Aorta (tissue), 5 donors: ENCODE measurements at regions not wholly inside any gene's neighbourhood (a gene's known extent, or its start where the extent isn't known, plus 50 kb on each side); places are given as distances from the start of the nearest gene placed in this dataset.

Source experiments
- ATAC-seq: fragments of 200-7000 bp; cut with Tn5 transposase; one replicate; pipeline ENCODE4 v1.9.1; 2022; ENCODE audit warnings: moderate library complexity; ENCODE audit not compliant: low FRiP score
- DNase-seq, 2 donors: peaks; one replicate each; pipeline ENCODE4 v3.0.0-alpha.2; 2020
- H3K27ac ChIP-seq, 2 donors: one replicate each; pipeline ENCODE4 v1.5.1; 2013; ENCODE audit warnings: low read length in 2 of 2, mild to moderate bottlenecking in 2 of 2, moderate library complexity in 2 of 2, control low read depth in 1 of 2, inconsistent platforms in 1 of 2, low read depth in 1 of 2
- H3K27me3 ChIP-seq, 2 donors: one replicate each; pipeline ENCODE4 v1.6.1; 2013; ENCODE audit warnings: control low read depth in 1 of 2, low read length in 1 of 2, mild to moderate bottlenecking in 1 of 2, moderate library complexity in 1 of 2; ENCODE audit not compliant: insufficient read depth in 2 of 2, control insufficient read depth in 1 of 2
- H3K36me3 ChIP-seq, 2 donors: one replicate each; pipeline ENCODE4 v1.6.1; 2013; ENCODE audit warnings: control low read depth in 1 of 2, low read length in 1 of 2, mild to moderate bottlenecking in 1 of 2; ENCODE audit not compliant: insufficient read depth in 2 of 2, control insufficient read depth in 1 of 2
- H3K4me1 ChIP-seq, 2 donors: one replicate each; pipeline ENCODE4 v1.6.1; 2013; ENCODE audit warnings: low read length in 2 of 2, control low read depth in 1 of 2, mild to moderate bottlenecking in 1 of 2, moderate library complexity in 1 of 2; ENCODE audit not compliant: insufficient read depth in 2 of 2, control insufficient read depth in 1 of 2
- H3K4me3 ChIP-seq, 2 donors: one replicate each; pipeline ENCODE4 v1.5.1; 2013; ENCODE audit warnings: low read length in 2 of 2, control low read depth in 1 of 2, mild to moderate bottlenecking in 1 of 2
- H3K9me3 ChIP-seq: one replicate; pipeline ENCODE4 v1.6.1; 2013; ENCODE audit warnings: mild to moderate bottlenecking, low read length; ENCODE audit not compliant: control insufficient read depth
- WGBS, 2 donors: extraction: QIAGEN DNeasy Blood & Tissue Kit; methylation state at CpG; one replicate each; pipeline ENCODE4 v1.1.7; 2013; 5-methylcytosine and 5-hydroxymethylcytosine counted together
- intact Hi-C, 2 donors: fragments of 100-400 bp; cut with DNase I; formaldehyde crosslinking; loops; one replicate each; pipeline versions ENCODE4 v1.14.2 to v1.15.0; 2022
- donor health status: healthy with polysubstance abuse.
- donor health status: Bipolar disorder and iron deficiency.
- donor health status: DM: no; HTN: no; CAD: no.
- donor health status: DM: no; HTN: no; CAD: no.
- donor health status: DM: yes; HTN: yes; CAD: no.

GRCh38 chr5:8399471-8399870 lies 530.5 kb downstream of the MTRR start:
- H3K9me3 ChIP-seq, result no peaks in the 10 kb centered on the region
- no peak overlapping the region for H3K27ac ChIP-seq
- no peak for ATAC-seq
- no peaks in the 10 kb centered on the region for H3K27me3 ChIP-seq
- WGBS, 2 donors, result 71 to 78% methylated on average over 4 of the region's 4 CpGs
- DNase-seq, result no peak
- intact Hi-C loops, result no loop called here
- no peaks in the 10 kb centered on the region for H3K4me1 ChIP-seq
- H3K36me3 ChIP-seq, result no peaks in the 10 kb centered on the region
- no peak overlapping the region for H3K4me3 ChIP-seq

DNA sequence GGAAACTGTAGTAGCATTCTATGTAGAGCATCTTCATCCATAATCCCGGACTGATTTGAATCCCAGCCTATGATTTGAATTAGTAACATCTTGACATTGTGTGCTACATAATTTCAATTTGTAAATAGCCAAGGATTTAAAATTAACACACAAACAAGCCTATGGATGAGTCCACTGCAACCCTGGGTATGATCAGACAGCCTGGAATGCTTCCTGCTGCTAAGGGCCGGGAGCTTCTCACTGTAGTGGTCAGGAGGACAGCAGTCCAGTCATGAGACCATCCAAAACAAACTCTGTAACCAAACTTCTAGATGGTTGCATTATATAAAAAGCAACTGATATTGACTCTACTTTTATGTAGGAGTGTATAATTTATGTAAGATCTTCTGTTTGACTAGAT lies 539.3 kb downstream of the MTRR start:
- intact Hi-C loops, result no loop called here
- Histone ChIP-seq H3K36me3 (no peaks in the 10 kb centered on the region), H3K9me3 (no peaks in the 10 kb centered on the region), H3K4me3 (no peak overlapping the region), H3K27ac (no peak overlapping the region), H3K27me3 (no peaks in the 10 kb centered on the region), H3K4me1 (no peaks in the 10 kb centered on the region)
- ATAC-seq (no peak), DNase-seq (no peak)
- WGBS, 2 donors, result 80 to 88% methylated on average over 2 of the region's 2 CpGs

- Histone ChIP-seq H3K27me3 (no peaks in the 10 kb centered on the region), H3K4me3 (no peak overlapping the region), H3K36me3 (no peaks in the 10 kb centered on the region), H3K9me3 (no peaks in the 10 kb centered on the region), H3K4me1 (no peaks in the 10 kb centered on the region), H3K27ac (no peak overlapping the region)
- DNase-seq (no peak), ATAC-seq (no peak)
- intact Hi-C loops, result no loop called here
- 76 to 81% methylated on average over 4 of the region's 4 CpGs for WGBS, 2 donors
Measured at GRCh38 chr5:8410618-8411017, 541.7 kb downstream of the MTRR start.

GRCh38 chr5:8413975-8414374 lies 545.0 kb downstream of the MTRR start:
- no peaks in the 10 kb centered on the region for H3K9me3 ChIP-seq
- 74 to 83% methylated on average over 7 of the region's 7 CpGs for WGBS, 2 donors
- H3K4me1 ChIP-seq, result no peaks in the 10 kb centered on the region
- intact Hi-C loops, result no loop called here
- H3K36me3 ChIP-seq, result no peaks in the 10 kb centered on the region
- ATAC-seq, result no peak
- H3K27me3 ChIP-seq, result no peaks in the 10 kb centered on the region
- no peak overlapping the region for H3K27ac ChIP-seq
- no peak overlapping the region for H3K4me3 ChIP-seq
- no peak for DNase-seq

- ATAC-seq (no peak), DNase-seq (no peak)
- 27 to 35% methylated on average over 4 of the region's 4 CpGs for WGBS, 2 donors
- H3K4me1 ChIP-seq, result no peaks in the 10 kb centered on the region
- H3K27ac ChIP-seq, result no peak overlapping the region
- no peaks in the 10 kb centered on the region for H3K9me3 ChIP-seq
- intact Hi-C loops, result no loop called here
- no peak overlapping the region for H3K4me3 ChIP-seq
- no peaks in the 10 kb centered on the region for H3K36me3 ChIP-seq
- no peaks in the 10 kb centered on the region for H3K27me3 ChIP-seq
Measured at GRCh38 chr5:8417316-8418048, 548.5 kb downstream of the MTRR start.

- Histone ChIP-seq H3K27ac (no peak overlapping the region), H3K36me3 (no peaks in the 10 kb centered on the region), H3K4me3 (no peak overlapping the region), H3K4me1 (no peaks in the 10 kb centered on the region), H3K9me3 (no peaks in the 10 kb centered on the region), H3K27me3 (no peaks in the 10 kb centered on the region)
- ATAC-seq (no peak), DNase-seq (no peak)
- WGBS, 2 donors, result 27 to 35% methylated on average over 3 of the region's 3 CpGs
- intact Hi-C loops, result no loop called here
Measured at GRCh38 chr5:8418049-8418426, 549.1 kb downstream of the MTRR start.

DNA sequence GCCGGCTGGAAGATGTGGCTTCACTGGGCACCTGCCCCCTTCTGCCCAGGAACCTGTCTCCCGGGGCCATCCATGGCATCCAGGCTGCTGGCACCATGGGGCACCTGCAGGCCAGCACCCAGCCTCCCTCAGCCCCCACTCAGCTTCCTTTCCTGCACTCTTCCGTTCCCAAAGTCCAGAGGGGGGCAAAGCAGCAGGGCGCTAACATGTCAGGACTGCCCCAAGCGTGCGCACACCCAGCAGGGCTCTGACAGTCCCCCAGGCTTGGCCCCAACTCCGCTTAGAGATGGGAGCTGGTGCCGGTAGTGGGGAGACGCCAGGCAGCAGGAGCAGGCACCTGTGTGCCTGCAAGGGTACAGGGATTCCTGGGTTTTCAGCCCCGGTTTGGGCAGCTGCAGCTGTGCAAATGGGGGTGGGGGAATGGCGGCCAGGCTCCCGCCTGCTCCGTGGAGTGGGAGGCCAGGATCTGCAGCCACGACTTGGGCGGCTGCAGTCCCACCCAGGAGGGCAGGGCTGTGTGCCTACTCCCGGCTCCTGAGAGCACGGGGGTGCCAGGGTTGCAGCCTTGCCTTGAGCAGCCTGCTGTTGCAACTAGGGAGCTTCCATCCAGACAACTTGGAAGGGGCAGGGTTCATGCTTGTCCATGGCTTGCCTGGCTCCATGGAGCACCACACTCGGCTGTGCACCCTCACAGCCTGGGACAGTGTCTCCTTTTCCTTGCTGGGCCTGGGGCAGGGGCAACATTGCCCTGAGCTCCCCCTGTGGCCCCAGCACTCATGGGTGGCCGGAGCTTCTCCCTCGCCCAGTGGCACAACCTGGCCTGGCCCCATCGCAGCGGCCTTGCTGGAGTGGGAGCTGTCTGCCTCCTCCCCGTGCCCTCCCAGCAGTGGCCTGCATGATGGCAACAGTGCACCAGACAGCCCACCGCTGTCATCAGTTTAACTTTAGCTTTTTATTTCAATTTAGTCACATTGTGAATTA lies 561.1 kb downstream of the MTRR start:
- ATAC-seq (peak; percentile 60), DNase-seq (no peak)
- H3K4me1 ChIP-seq, result no peaks in the 10 kb centered on the region
- 92 to 94% methylated on average over 24 of the region's 24 CpGs for WGBS, 2 donors
- no peaks in the 10 kb centered on the region for H3K36me3 ChIP-seq
- no peaks in the 10 kb centered on the region for H3K27me3 ChIP-seq
- H3K27ac ChIP-seq, result no peak overlapping the region
- intact Hi-C loops, result no loop called here
- no peak overlapping the region for H3K4me3 ChIP-seq
- no peaks in the 10 kb centered on the region for H3K9me3 ChIP-seq

DNA sequence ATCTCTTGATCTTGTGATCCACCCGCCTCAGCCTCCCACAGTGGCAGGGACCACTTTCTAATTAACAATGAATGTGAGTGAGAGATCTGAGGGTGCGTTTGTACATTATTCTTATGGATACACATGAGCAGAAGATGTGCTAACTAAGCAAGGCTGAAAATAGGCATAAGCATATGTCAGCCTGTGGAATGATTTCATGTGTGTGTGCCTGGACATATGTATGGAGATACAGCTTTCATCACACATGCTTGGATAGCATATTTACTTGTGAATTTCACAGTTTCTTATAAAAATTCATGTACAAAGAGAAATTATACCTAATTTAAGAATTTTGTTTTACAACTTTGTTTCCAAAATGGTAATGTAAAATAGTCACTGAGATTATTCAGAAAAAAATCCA lies 565.6 kb downstream of the MTRR start:
- 78 to 86% methylated on average over 2 of the region's 2 CpGs for WGBS, 2 donors
- H3K9me3 ChIP-seq, result no peaks in the 10 kb centered on the region
- no peaks in the 10 kb centered on the region for H3K36me3 ChIP-seq
- no peaks in the 10 kb centered on the region for H3K27me3 ChIP-seq
- H3K4me3 ChIP-seq, result no peak overlapping the region
- DNase-seq (no peak), ATAC-seq (no peak)
- no peak overlapping the region for H3K27ac ChIP-seq
- no peaks in the 10 kb centered on the region for H3K4me1 ChIP-seq
- intact Hi-C loops, result no loop called here

DNA sequence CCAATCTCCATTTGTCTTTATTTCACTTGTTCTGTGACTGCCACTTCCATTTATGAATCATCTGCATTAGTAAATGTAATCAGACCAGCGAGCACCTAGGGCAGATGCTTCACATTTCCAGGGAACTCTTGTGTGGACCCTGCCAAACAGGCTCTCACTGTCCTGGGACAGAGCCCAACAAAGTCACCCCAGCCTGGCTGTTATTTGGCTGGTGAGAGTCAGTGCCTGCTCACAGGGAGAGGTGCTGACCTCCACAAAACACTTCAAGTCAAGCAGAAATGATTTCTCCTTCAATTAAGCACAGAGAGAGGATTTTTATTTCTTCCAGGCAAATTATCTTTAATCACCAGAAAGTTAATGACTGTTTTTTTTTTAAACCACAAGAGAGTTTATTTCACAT lies 568.0 kb downstream of the MTRR start:
- 50 to 61% methylated on average over 1 of the region's 1 CpG for WGBS, 2 donors
- no peak overlapping the region for H3K4me3 ChIP-seq
- ATAC-seq (no peak), DNase-seq (no peak)
- H3K27ac ChIP-seq, result no peak overlapping the region
- intact Hi-C loops, result no loop called here
- no peaks in the 10 kb centered on the region for H3K4me1 ChIP-seq
- no peaks in the 10 kb centered on the region for H3K36me3 ChIP-seq
- no peaks in the 10 kb centered on the region for H3K9me3 ChIP-seq
- H3K27me3 ChIP-seq, result no peaks in the 10 kb centered on the region
